IMR-90 (cell line): ENCODE measurements at regions not wholly inside any gene's neighbourhood (a gene's known extent, or its start where the extent isn't known, plus 50 kb on each side); places are given as distances from the start of the nearest gene placed in this dataset.
A peak's percentile ranks its signal among the peaks of the same experiment; 100 is the strongest.

ENCODE experiments used
- ATAC-seq: fragments of 200-7000 bp; cut with Tn5 transposase; 2 replicates; pipeline ENCODE4 v1.9.1; 2020; ENCODE audit warnings: low read depth, mild to moderate bottlenecking, moderate library complexity
- BruUV-seq: library from RNA; stranded (reverse); fragments of 400-500 nt; replicated peaks from 2 replicates; lab custom pipeline; 2021; lab: Mats Ljungman, UMichigan
- CTCF ChIA-PET: fragments of 300-600 bp; formaldehyde crosslinking; extraction: SDS; loops from one replicate; lab custom pipeline; 2021; ENCODE audit warnings: antibody characterized with exemption; lab: Yijun Ruan, JAX
- POLR2A ChIA-PET: fragments of 300-600 bp; sonication (Branson Sonifier 250); formaldehyde crosslinking; loops from one replicate; lab custom pipeline; 2022; ENCODE audit warnings: antibody characterized with exemption; ENCODE audit not compliant: unreplicated experiment; lab: Charles Lee
- DNase-seq: peaks from one replicate; pipeline ENCODE4 v3.0.0; 2013
- H2AFZ ChIP-seq: replicated peaks from 2 replicates; pipeline ENCODE3; 2013; ENCODE audit warnings: low read length, mild to moderate bottlenecking; ENCODE audit not compliant: poor library complexity
- H2AK5ac ChIP-seq: 2 replicates; pipeline ENCODE4 v1.6.1; 2013; ENCODE audit warnings: low read depth, low read length, inconsistent platforms
- H2AK9ac ChIP-seq: replicated peaks from 2 replicates; pipeline ENCODE3; 2013; ENCODE audit warnings: mild to moderate bottlenecking, low read depth, low read length, moderate library complexity; ENCODE audit not compliant: poor library complexity
- H2BK120ac ChIP-seq: 2 replicates; pipeline ENCODE4 v1.6.1; 2013; ENCODE audit warnings: low read depth, low read length, inconsistent platforms
- H2BK15ac ChIP-seq: 3 replicates; pipeline ENCODE4 v1.6.1; 2013; ENCODE audit warnings: low read depth, low read length, inconsistent platforms
- H2BK20ac ChIP-seq: 2 replicates; pipeline ENCODE4 v1.6.1; 2013; ENCODE audit warnings: low read depth, mild to moderate bottlenecking, inconsistent platforms, low read length, moderate library complexity
- H2BK5ac ChIP-seq: 2 replicates; pipeline ENCODE4 v1.6.1; 2013; ENCODE audit warnings: mild to moderate bottlenecking, low read depth, low read length, inconsistent platforms; ENCODE audit not compliant: poor library complexity, severe bottlenecking
- H3K14ac ChIP-seq: replicated peaks from 2 replicates; pipeline ENCODE4 v1.6.1; 2013; ENCODE audit warnings: low read depth, low read length, inconsistent platforms
- H3K18ac ChIP-seq: 2 replicates; pipeline ENCODE4 v1.6.1; 2013; ENCODE audit warnings: low read depth, low read length, control low read depth
- H3K23ac ChIP-seq: 2 replicates; pipeline ENCODE4 v1.6.1; 2013; ENCODE audit warnings: low read depth, low read length, inconsistent platforms
- H3K27ac ChIP-seq: 2 replicates; pipeline ENCODE4 v1.5.1; 2013; ENCODE audit warnings: mild to moderate bottlenecking, control low read depth, low read length; ENCODE audit not compliant: insufficient read depth
- H3K27me3 ChIP-seq: 2 replicates; pipeline ENCODE4 v1.6.1; 2013; ENCODE audit warnings: low read length; ENCODE audit not compliant: control insufficient read depth, insufficient read depth
- H3K36me3 ChIP-seq: 2 replicates; pipeline ENCODE4 v1.6.1; 2013; ENCODE audit warnings: low read length, mixed read lengths; ENCODE audit not compliant: control insufficient read depth, insufficient read depth
- H3K4ac ChIP-seq: 2 replicates; pipeline ENCODE4 v1.6.1; 2013; ENCODE audit warnings: low read depth, low read length, inconsistent platforms
- H3K4me1 ChIP-seq: 2 replicates; pipeline ENCODE4 v1.6.1; 2013; ENCODE audit warnings: low read length, mixed read lengths; ENCODE audit not compliant: control insufficient read depth, insufficient read depth
- H3K4me2 ChIP-seq: 2 replicates; pipeline ENCODE4 v1.6.1; 2013; ENCODE audit warnings: low read depth, mild to moderate bottlenecking, control low read depth, low read length, moderate library complexity
- H3K4me3 ChIP-seq: 2 replicates; pipeline ENCODE4 v1.5.1; 2013; ENCODE audit warnings: low read depth, mild to moderate bottlenecking, control low read depth, low read length, moderate library complexity; ENCODE audit not compliant: insufficient read depth
- H3K56ac ChIP-seq: 2 replicates; pipeline ENCODE4 v1.6.1; 2013; ENCODE audit warnings: low read length, inconsistent platforms; ENCODE audit not compliant: insufficient read depth; ENCODE audit errors: extremely low read depth
- H3K79me1 ChIP-seq, 2 experiments: 2 replicates each; pipeline ENCODE4 v1.6.1; 2013; ENCODE audit warnings: low read length in 2 of 2, inconsistent platforms in 1 of 2, low read depth in 1 of 2
- H3K9ac ChIP-seq: 2 replicates; pipeline ENCODE4 v1.6.1; 2013; ENCODE audit warnings: low read depth, low read length, control low read depth
- H3K9me1 ChIP-seq: 2 replicates; pipeline ENCODE4 v1.6.1; 2013; ENCODE audit warnings: low read length, inconsistent platforms; ENCODE audit not compliant: insufficient read depth
- H3K9me3 ChIP-seq: 2 replicates; pipeline ENCODE4 v1.6.1; 2013; ENCODE audit warnings: low read length; ENCODE audit not compliant: control insufficient read depth, insufficient read depth
- H4K20me1 ChIP-seq: 2 replicates; pipeline ENCODE4 v1.6.1; 2013; ENCODE audit warnings: low read length, inconsistent platforms; ENCODE audit not compliant: insufficient read depth
- H4K5ac ChIP-seq: 2 replicates; pipeline ENCODE4 v1.6.1; 2013; ENCODE audit warnings: mild to moderate bottlenecking, low read depth, low read length, control low read depth
- H4K8ac ChIP-seq, 2 experiments: 2 replicates each; pipeline ENCODE4 v1.6.1; 2013; ENCODE audit warnings: low read depth in 2 of 2, low read length in 2 of 2, control low read depth in 1 of 2, inconsistent platforms in 1 of 2
- H4K91ac ChIP-seq: 2 replicates; pipeline ENCODE4 v1.6.1; 2013; ENCODE audit warnings: low read depth, low read length, inconsistent platforms; ENCODE audit not compliant: insufficient read depth
- BHLHE40 ChIP-seq: fragments of 150-350 bp; IDR thresholded peaks from 2 replicates; pipeline ENCODE4 v1.6.1; 2016; ENCODE audit warnings: mild to moderate bottlenecking, low read depth, low read length
- MXI1 ChIP-seq: IDR thresholded peaks from 2 replicates; pipeline ENCODE4 v1.6.1; 2012; ENCODE audit warnings: low read depth, mild to moderate bottlenecking, low read length, moderate library complexity, borderline replicate concordance
- RFX5 ChIP-seq: IDR thresholded peaks from 2 replicates; pipeline ENCODE4 v1.8.0; 2012; ENCODE audit warnings: low read depth, mild to moderate bottlenecking, low read length, moderate library complexity
- whole genome bisulfite sequencing, 2 experiments: methylation state at CpG; one replicate each; pipeline versions ENCODE4 v1.1.5 to v1.1.7; 2013; ENCODE audit warnings: missing lambda C conversion rate in 2 of 2; ENCODE audit not compliant: insufficient read length in 1 of 2; ENCODE audit errors: extremely low coverage in 2 of 2; 5-methylcytosine and 5-hydroxymethylcytosine counted together
- dilution Hi-C: fragments of 300-500 bp; cut with HindIII; formaldehyde crosslinking; loops from one replicate; pipeline ENCODE4 v1.14.3; 2018; ENCODE audit warnings: low sequenced_read_pairs; ENCODE audit not compliant: unreplicated experiment
- in situ Hi-C: fragments of 300-500 bp; cut with MboI; formaldehyde crosslinking; loops from 3 replicates; pipeline ENCODE4 v1.14.3; 2019; ENCODE audit warnings: low sequenced_read_pairs, inconsistent platforms, mixed read lengths
- intact Hi-C: fragments of 100-400 bp; cut with micrococcal nuclease; formaldehyde crosslinking; loops from 2 replicates; pipeline ENCODE4 v1.10.0; 2022
- TF ChIP-seq, protein P1 (sequence below): conservative IDR thresholded peaks from 2 replicates; pipeline ENCODE4 v1.5.1; 2012; ENCODE audit warnings: mild to moderate bottlenecking, low read depth, low read length, improper control_type of control experiment

DNA sequence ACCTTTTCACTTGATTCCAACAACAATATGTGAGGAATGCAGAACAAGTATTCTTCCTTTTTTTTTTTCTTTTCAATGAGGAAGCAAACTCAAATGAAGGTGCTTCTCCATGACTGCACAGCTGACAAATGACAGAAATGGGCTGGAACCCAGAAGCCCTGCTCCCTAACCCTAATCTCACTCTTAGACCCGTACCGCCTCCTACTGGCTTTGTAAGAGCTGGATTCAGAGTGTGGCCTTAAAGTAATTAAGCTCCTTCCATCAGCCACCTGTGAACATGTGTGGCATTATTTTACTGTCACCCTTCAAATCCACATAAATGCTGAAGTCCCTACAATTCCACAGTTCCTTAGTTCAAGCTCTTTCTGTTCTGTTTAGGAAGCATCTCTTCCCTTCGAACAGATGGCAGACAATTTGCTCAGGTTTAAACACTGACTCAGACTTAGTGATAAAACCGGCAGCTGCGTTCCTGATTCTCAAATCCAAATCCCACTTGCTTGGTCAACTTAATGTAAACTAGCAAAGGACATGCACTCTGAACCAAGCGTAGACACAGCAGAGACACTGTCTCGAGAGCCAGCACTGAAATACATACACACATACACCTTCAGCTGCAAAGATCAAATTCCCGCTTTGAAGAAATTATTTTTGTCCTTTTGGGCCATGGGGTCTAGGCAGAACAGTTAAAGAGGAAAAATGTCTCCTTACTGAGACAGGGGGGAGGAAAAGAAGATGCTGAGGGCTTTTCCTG is 316.7 kb upstream of the TLE4 start:
- no peak for TF ChIP-seq BHLHE40
- TF ChIP-seq RFX5 = no peak
- TF ChIP-seq, protein P1, sequence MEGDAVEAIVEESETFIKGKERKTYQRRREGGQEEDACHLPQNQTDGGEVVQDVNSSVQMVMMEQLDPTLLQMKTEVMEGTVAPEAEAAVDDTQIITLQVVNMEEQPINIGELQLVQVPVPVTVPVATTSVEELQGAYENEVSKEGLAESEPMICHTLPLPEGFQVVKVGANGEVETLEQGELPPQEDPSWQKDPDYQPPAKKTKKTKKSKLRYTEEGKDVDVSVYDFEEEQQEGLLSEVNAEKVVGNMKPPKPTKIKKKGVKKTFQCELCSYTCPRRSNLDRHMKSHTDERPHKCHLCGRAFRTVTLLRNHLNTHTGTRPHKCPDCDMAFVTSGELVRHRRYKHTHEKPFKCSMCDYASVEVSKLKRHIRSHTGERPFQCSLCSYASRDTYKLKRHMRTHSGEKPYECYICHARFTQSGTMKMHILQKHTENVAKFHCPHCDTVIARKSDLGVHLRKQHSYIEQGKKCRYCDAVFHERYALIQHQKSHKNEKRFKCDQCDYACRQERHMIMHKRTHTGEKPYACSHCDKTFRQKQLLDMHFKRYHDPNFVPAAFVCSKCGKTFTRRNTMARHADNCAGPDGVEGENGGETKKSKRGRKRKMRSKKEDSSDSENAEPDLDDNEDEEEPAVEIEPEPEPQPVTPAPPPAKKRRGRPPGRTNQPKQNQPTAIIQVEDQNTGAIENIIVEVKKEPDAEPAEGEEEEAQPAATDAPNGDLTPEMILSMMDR = peak; percentile 29
- no peak for TF ChIP-seq MXI1
- Histone ChIP-seq H2AFZ (no peak overlapping the region), H3K23ac (peak overlapping the region; percentile 31; the same call in 1 of the 2 replicates), H4K20me1 (no peaks in the 10 kb centered on the region), H3K9ac (no peak overlapping the region), H3K27me3 (peaks cover 5% of the 10 kb centered on the region; the same call in 1 of the 2 replicates), H3K79me1 (no peaks in the 10 kb centered on the region), H3K56ac (no peak overlapping the region; the same call in 1 of the 2 replicates), H3K18ac (no peak overlapping the region), H2BK120ac (0 out of 2 replicates have a peak overlapping the region, but pooled peaks have one; percentile 0), H3K4ac (no peak overlapping the region), H3K9me1 (no peaks in the 10 kb centered on the region), H3K14ac (no peak overlapping the region), H3K4me3 (no peak overlapping the region), H2AK5ac (no peak overlapping the region), H3K9me3 (no peaks in the 10 kb centered on the region), H3K4me2 (no peak overlapping the region), H3K4me1 (no peaks in the 10 kb centered on the region), H3K36me3 (no peaks in the 10 kb centered on the region), H4K91ac (no peak overlapping the region), H4K8ac (no peak overlapping the region), H2BK5ac (no peak overlapping the region), H2AK9ac (peak overlapping the region; percentile 44), H4K5ac (no peak overlapping the region), H3K27ac (no peak overlapping the region), H2BK20ac (peak overlapping the region; percentile 2; the same call in 1 of the 2 replicates), H2BK15ac (no peak overlapping the region)
- in situ Hi-C loops = no loop called here
- ATAC-seq = peak; percentile 42
- intact Hi-C loops = no loop called here
- CTCF ChIA-PET = interaction anchor here (0.6 to 1.4 kb wide), 7 partner anchors 13 to 653 kb away, joined by 3 to 6 read pairs (median 3); partner anchors contain the start of gene TLE4
- POLR2A ChIA-PET = no interaction called here
- BruUV-seq = no TSS peak
- WGBS, 2 experiments = 26% methylated on average over 3 of the region's 8 CpGs; no CpG with 5 or more reads in 1 of the 2 experiments
- peak; percentile 70 for DNase-seq
- dilution Hi-C loops = no loop called here
